ENCODE measurements at regions not wholly inside any gene's neighbourhood (a gene's known extent, or its start where the extent isn't known, plus 50 kb on each side); places are given as distances from the start of the nearest gene placed in this dataset.

GRCh38 chr10:107619139-107619538 is 454.6 kb upstream of the SORCS1 start:
- no peak for DNase-seq

GRCh38 chr10:107618504-107618994 is 454.0 kb upstream of the SORCS1 start:
- DNase-seq, result no peak

- DNase-seq, result no peak
Observed at GRCh38 chr10:107616463-107617410, 452.2 kb upstream of the SORCS1 start.

- DNase-seq, result no peak
Observed at GRCh38 chr10:107616031-107616430, 451.5 kb upstream of the SORCS1 start.

- DNase-seq, result no peak
Observed at GRCh38 chr10:107614939-107615685, 450.6 kb upstream of the SORCS1 start.

GRCh38 chr10:107611115-107611514 is 446.6 kb upstream of the SORCS1 start:
- DNase-seq, result no peak

GRCh38 chr10:107589081-107589480 is 424.6 kb upstream of the SORCS1 start:
- no peak for DNase-seq

- no peak for DNase-seq
Observed at GRCh38 chr10:107585630-107586029, 421.1 kb upstream of the SORCS1 start.

- no peak for DNase-seq
Observed at GRCh38 chr10:107583974-107584373, 419.5 kb upstream of the SORCS1 start.

- no peak for DNase-seq
Observed at GRCh38 chr10:107579970-107580369, 415.5 kb upstream of the SORCS1 start.

GRCh38 chr10:107577221-107577620 is 412.7 kb upstream of the SORCS1 start:
- no peak for DNase-seq

- no peak for DNase-seq
Observed at GRCh38 chr10:107576746-107577145, 412.2 kb upstream of the SORCS1 start.

GRCh38 chr10:107565014-107565413 is 400.5 kb upstream of the SORCS1 start:
- no peak for DNase-seq

- DNase-seq, result no peak
Observed at GRCh38 chr10:107561136-107561650, 396.7 kb upstream of the SORCS1 start.

- no peak for DNase-seq
Observed at GRCh38 chr10:107557916-107558315, 393.4 kb upstream of the SORCS1 start.

GRCh38 chr10:107554333-107554732 is 389.8 kb upstream of the SORCS1 start:
- DNase-seq, result no peak

- DNase-seq, result no peak
Observed at GRCh38 chr10:107553470-107553869, 389.0 kb upstream of the SORCS1 start.

GRCh38 chr10:107552963-107553362 is 388.5 kb upstream of the SORCS1 start:
- no peak for DNase-seq

- DNase-seq, result no peak
Observed at GRCh38 chr10:107548301-107548700, 383.8 kb upstream of the SORCS1 start.

GRCh38 chr10:107546986-107547385 is 382.5 kb upstream of the SORCS1 start:
- DNase-seq, result no peak

GRCh38 chr10:107546284-107546683 is 381.8 kb upstream of the SORCS1 start:
- DNase-seq, result no peak

GRCh38 chr10:107545717-107546116 is 381.2 kb upstream of the SORCS1 start:
- no peak for DNase-seq

- DNase-seq, result no peak
Observed at GRCh38 chr10:107544706-107545520, 380.4 kb upstream of the SORCS1 start.
